LNCaP clone FGC (cell line): ENCODE measurements at regions not wholly inside any gene's neighbourhood (a gene's known extent, or its start where the extent isn't known, plus 50 kb on each side); places are given as distances from the start of the nearest gene placed in this dataset.

Experiments
- DNase-seq: peaks from one replicate; pipeline ENCODE4 v3.0.0-alpha.2; 2011; ENCODE audit warnings: low read depth
- H3K4me3 ChIP-seq: 2 replicates; pipeline ENCODE4 v1.5.1; 2011; ENCODE audit warnings: mild to moderate bottlenecking, low read depth, low read length, control low read depth
- TF ChIP-seq, protein P1 (sequence below): IDR thresholded peaks from 2 replicates; pipeline ENCODE4 v1.5.1; 2012; ENCODE audit warnings: mild to moderate bottlenecking; ENCODE audit not compliant: control insufficient read depth, insufficient read depth; ENCODE audit errors: extremely low read depth

DNA sequence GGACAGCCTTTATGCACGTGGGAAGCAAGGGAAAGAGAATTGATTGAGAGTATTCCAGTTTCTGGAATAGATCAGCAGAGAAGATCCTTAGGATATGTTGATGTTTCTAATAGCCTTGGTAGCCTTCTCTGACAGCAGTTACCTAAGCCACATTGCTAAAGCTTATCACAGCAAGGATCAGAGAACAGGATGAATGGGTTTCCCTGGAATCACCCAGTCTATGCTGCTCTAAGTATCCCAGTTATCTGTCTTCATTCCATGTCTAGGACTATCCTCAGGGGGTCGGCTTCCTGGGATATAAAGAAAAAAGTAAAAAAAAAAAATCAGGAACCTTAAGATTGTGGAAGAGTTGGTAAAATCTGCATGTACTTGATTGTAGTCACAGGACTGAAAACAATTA lies 352.0 kb upstream of the AKR1E2 start:
- no peak overlapping the region for H3K4me3 ChIP-seq
- TF ChIP-seq, protein P1, sequence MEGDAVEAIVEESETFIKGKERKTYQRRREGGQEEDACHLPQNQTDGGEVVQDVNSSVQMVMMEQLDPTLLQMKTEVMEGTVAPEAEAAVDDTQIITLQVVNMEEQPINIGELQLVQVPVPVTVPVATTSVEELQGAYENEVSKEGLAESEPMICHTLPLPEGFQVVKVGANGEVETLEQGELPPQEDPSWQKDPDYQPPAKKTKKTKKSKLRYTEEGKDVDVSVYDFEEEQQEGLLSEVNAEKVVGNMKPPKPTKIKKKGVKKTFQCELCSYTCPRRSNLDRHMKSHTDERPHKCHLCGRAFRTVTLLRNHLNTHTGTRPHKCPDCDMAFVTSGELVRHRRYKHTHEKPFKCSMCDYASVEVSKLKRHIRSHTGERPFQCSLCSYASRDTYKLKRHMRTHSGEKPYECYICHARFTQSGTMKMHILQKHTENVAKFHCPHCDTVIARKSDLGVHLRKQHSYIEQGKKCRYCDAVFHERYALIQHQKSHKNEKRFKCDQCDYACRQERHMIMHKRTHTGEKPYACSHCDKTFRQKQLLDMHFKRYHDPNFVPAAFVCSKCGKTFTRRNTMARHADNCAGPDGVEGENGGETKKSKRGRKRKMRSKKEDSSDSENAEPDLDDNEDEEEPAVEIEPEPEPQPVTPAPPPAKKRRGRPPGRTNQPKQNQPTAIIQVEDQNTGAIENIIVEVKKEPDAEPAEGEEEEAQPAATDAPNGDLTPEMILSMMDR, result no peak
- DNase-seq, result no peak

DNA sequence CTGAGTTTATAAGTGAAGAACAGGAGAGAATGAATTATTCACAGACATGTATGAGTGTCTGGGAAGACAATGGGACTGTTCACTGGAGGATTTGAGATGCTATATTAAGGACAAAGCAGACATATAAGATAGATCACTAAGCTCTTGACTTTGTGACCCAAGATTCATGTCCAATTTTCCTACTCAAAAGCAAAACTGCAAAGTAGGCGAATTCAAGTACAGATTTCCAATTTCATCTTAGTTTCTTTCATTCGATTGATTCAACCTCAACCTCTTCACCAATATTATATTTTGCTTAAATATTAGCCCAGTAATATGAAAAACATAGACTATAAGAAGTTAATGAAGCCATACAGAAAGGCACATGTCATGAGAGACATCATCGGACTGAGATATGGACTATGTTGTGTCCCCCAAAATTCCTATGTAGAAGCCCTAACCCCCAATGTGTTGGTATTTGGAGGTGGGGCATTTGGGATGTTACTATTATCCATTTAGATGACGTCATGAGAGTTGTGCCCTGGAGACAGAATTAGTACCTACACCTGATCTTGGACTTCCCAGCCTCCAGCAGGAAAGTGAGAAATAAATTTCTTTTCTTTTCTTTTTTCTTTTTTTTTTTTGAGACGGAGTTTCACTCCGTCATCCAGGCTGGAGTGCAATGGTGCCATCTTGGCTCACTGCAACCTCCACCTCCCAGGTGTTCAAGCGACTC lies 353.7 kb upstream of the AKR1E2 start:
- H3K4me3 ChIP-seq, result no peak overlapping the region
- TF ChIP-seq, protein P1, result no peak
- DNase-seq, result no peak

DNA sequence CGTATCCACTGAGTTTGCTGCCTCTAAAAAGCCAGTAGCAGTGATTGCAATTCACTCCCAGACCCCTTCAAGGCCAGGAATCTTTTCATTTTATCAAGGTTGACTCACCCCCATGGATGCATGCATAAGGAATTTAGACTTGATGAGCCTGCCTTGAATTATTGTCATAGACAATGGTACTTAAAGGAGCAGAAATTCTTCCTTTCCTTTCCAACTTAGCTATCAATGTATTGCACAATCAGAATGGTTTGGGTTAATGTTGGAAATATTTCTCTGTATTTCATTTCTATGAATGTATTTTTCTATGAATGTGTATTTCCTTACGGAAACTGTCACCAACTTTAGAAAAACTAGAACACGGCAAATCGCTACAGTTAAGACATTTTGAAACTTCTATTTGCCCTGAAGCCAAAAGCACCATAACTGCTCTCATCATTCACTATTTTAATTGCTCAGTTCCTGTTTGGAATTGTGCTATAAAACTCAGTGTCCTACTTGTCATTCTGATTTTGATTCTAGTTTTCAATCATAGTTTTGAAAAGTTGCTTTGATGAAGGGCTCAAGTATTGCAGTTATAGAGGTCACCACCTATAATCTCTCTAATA lies 355.7 kb upstream of the AKR1E2 start:
- DNase-seq, result no peak
- no peak overlapping the region for H3K4me3 ChIP-seq
- TF ChIP-seq, protein P1, result no peak

DNA sequence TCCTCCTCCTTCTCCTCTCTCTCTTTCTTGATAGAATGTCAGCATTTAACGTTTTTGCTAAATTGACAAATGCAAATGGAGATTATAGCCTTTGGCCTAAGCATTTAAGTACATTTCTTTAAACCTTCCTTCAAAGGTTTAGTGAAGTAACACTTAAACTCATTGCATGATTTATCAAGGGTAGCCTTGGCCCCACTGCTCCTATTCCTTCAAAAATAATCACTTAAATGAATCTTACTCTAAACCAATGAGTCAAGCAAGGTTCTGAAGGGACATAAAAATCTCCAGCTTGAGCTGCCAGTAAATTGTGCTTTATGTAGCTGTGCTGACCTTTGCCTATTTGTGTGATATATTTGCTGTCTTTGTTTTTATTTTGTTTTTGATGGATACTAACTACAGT lies 358.5 kb upstream of the AKR1E2 start:
- H3K4me3 ChIP-seq, result no peak overlapping the region
- TF ChIP-seq, protein P1, result no peak
- no peak for DNase-seq

DNA sequence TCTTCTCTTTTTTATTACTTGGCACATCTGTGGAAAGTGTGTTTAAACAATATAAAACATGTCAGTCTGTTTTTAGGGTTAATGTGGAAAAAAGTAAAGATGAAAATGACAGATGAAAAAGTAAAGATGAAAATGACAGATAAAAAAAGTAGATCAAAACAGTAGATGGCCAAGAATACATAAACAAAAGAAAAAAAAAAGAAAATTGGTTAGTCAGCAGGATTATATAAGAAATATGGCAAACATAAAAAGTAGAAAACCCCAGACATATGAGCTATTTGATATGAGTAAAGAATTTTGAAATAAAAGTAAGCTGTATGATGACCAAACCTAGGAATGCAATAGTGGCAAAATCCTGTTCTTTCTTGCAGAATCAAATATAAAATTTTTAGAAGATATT lies 365.7 kb upstream of the AKR1E2 start:
- no peak overlapping the region for H3K4me3 ChIP-seq
- DNase-seq, result no peak
- TF ChIP-seq, protein P1, result no peak

DNA sequence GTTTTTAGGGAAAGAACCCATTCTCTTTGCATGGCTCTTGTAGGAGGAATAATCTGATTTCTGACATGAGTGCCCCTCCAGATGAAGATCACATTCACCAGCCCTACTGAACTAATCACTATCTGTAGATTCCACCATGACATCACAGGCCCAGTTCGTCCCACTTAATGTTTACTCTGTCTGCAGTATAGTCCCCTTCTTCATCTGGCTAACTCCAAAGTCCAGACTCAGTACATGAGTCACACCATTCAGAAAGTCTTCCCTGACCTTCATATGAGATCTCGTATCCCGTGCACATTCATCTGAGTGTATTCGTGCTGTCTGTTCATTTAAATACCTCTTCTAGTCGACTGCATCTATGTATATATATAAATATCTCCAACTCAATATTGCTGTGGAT lies 366.5 kb upstream of the AKR1E2 start:
- TF ChIP-seq, protein P1, result no peak
- no peak for DNase-seq
- no peak overlapping the region for H3K4me3 ChIP-seq

DNA sequence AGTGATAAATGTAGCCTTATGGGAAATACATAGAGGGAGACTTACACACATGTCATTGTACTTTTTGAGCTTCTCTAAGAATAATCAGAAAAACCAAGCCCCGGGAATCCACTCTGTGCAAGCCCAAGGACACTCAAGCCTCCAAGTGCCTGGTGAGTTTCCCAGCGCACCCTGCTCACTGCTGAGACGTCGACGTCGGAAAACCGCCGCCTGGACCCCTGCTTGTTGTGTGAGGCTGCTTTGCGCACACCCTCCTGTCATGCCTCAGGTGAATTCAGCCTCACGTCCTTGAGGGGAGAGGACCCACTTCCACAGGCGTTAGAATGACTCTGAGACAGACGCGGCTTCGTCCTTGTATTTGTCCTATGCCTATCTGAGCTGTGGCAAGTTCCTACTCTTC lies 368.4 kb upstream of the AKR1E2 start:
- TF ChIP-seq, protein P1, result no peak
- no peak overlapping the region for H3K4me3 ChIP-seq
- no peak for DNase-seq
